Neural crest cell (in vitro differentiated cells): ENCODE measurements at regions not wholly inside any gene's neighbourhood (a gene's known extent, or its start where the extent isn't known, plus 50 kb on each side); places are given as distances from the start of the nearest gene placed in this dataset.

Experiments
- DNase-seq: peaks from one replicate; pipeline ENCODE4 v3.0.0; 2021; ENCODE audit warnings: low read depth, mixed read lengths, low spot score
- H3K27ac Mint-ChIP-seq: one replicate; pipeline ENCODE4 v1.8.0; 2021; ENCODE audit warnings: mild to moderate bottlenecking, mixed read lengths; ENCODE audit not compliant: unreplicated experiment
- H3K27me3 Mint-ChIP-seq: 2 replicates; pipeline ENCODE4 v1.8.0; 2021; ENCODE audit warnings: low read depth, mild to moderate bottlenecking, mixed read lengths
- H3K36me3 Mint-ChIP-seq: 2 replicates; pipeline ENCODE4 v1.8.0; 2021; ENCODE audit warnings: low read depth, mild to moderate bottlenecking, mixed read lengths
- H3K4me1 Mint-ChIP-seq: 2 replicates; pipeline ENCODE4 v1.8.0; 2021; ENCODE audit warnings: mixed read lengths
- H3K4me3 Mint-ChIP-seq: one replicate; pipeline ENCODE4 v1.8.0; 2021; ENCODE audit warnings: mild to moderate bottlenecking, mixed read lengths
- H3K9me3 Mint-ChIP-seq: 2 replicates; pipeline ENCODE4 v1.8.0; 2021; ENCODE audit warnings: mixed read lengths
- TF ChIP-seq, protein P1 (sequence below): fragments of 200-600 bp; sonication (generic); conservative IDR thresholded peaks from 2 replicates; pipeline ENCODE4 v1.5.0; 2021; ENCODE audit warnings: antibody characterized with exemption, mild to moderate bottlenecking

- DNase-seq, result no peak
- TF ChIP-seq, protein P1, sequence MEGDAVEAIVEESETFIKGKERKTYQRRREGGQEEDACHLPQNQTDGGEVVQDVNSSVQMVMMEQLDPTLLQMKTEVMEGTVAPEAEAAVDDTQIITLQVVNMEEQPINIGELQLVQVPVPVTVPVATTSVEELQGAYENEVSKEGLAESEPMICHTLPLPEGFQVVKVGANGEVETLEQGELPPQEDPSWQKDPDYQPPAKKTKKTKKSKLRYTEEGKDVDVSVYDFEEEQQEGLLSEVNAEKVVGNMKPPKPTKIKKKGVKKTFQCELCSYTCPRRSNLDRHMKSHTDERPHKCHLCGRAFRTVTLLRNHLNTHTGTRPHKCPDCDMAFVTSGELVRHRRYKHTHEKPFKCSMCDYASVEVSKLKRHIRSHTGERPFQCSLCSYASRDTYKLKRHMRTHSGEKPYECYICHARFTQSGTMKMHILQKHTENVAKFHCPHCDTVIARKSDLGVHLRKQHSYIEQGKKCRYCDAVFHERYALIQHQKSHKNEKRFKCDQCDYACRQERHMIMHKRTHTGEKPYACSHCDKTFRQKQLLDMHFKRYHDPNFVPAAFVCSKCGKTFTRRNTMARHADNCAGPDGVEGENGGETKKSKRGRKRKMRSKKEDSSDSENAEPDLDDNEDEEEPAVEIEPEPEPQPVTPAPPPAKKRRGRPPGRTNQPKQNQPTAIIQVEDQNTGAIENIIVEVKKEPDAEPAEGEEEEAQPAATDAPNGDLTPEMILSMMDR, result no peak
- H3K4me3 Mint-ChIP-seq, result no peak overlapping the region
- H3K27ac Mint-ChIP-seq, result no peak overlapping the region
- no peaks in the 10 kb centered on the region for H3K27me3 Mint-ChIP-seq
- H3K36me3 Mint-ChIP-seq, result no peaks in the 10 kb centered on the region
- H3K9me3 Mint-ChIP-seq, result no peaks in the 10 kb centered on the region
- H3K4me1 Mint-ChIP-seq, result peaks cover 11% of the 10 kb centered on the region
Observed at GRCh38 chr3:177995381-177996085, 540.7 kb upstream of the KCNMB2 start.

GRCh38 chr3:178001670-178002101, 534.5 kb upstream of the KCNMB2 start:
- H3K9me3 Mint-ChIP-seq, result no peaks in the 10 kb centered on the region
- no peak for DNase-seq
- TF ChIP-seq, protein P1, result no peak
- peak overlapping the region; percentile 64 for H3K27ac Mint-ChIP-seq
- H3K4me1 Mint-ChIP-seq, result no peaks in the 10 kb centered on the region
- no peaks in the 10 kb centered on the region for H3K27me3 Mint-ChIP-seq
- H3K4me3 Mint-ChIP-seq, result no peak overlapping the region
- H3K36me3 Mint-ChIP-seq, result no peaks in the 10 kb centered on the region

GRCh38 chr3:178002113-178002512, 534.1 kb upstream of the KCNMB2 start:
- Mint-ChIP-seq H3K27me3 (no peaks in the 10 kb centered on the region), H3K4me3 (no peak overlapping the region), H3K9me3 (no peaks in the 10 kb centered on the region), H3K36me3 (no peaks in the 10 kb centered on the region), H3K4me1 (no peaks in the 10 kb centered on the region), H3K27ac (no peak overlapping the region)
- TF ChIP-seq, protein P1, result no peak
- no peak for DNase-seq

DNA sequence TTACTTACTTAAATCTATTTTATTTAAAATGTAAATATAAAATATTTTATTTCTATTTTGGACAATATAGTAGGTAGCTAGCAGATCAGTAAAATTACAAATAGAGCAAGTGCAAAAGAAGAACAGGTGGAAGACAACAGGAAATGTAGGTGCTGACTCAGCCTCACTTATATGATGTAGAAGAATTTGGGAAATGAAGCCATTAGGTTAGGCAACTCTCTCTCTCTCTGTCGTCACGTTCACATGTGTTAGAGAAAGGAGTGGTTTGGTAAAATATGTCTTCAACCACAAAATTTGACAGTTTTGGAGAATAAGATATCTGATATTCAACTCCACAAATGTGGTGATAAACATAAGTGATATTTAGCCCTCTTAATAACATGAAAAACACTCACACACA, 532.5 kb upstream of the KCNMB2 start:
- Mint-ChIP-seq H3K4me3 (no peak overlapping the region), H3K36me3 (no peaks in the 10 kb centered on the region), H3K4me1 (no peaks in the 10 kb centered on the region), H3K27me3 (no peaks in the 10 kb centered on the region), H3K9me3 (no peaks in the 10 kb centered on the region), H3K27ac (no peak overlapping the region)
- TF ChIP-seq, protein P1, result no peak
- no peak for DNase-seq

DNA sequence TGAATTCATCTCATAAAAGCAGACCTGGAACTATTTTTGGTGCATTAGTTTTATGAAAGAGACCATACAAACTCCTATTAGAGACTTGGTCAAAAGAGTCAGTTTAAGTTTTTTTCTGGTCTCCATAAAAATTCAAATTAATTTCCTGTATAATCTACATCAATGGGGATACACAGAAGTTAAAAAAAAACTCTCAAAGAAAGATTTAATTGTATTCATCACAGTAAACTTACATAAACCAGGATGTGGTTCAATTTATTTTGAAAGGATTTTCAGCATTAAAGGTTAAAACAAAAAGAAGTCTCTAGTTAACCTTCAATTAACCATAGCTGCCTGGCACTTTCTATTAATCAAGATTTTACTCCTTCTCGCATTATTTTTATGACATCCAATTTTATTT, 530.3 kb upstream of the KCNMB2 start:
- Mint-ChIP-seq H3K36me3 (no peaks in the 10 kb centered on the region), H3K4me3 (no peak overlapping the region), H3K27me3 (no peaks in the 10 kb centered on the region), H3K9me3 (no peaks in the 10 kb centered on the region), H3K27ac (no peak overlapping the region), H3K4me1 (no peaks in the 10 kb centered on the region)
- TF ChIP-seq, protein P1, result no peak
- DNase-seq, result no peak
